Omental fat pad (tissue), 3 donors: ENCODE measurements at regions not wholly inside any gene's neighbourhood (a gene's known extent, or its start where the extent isn't known, plus 50 kb on each side); places are given as distances from the start of the nearest gene placed in this dataset.
"Not testable (repeated sequence)": the region's sequence is repeated elsewhere in the genome, so short reads cannot be mapped to it uniquely, and the experiment has no call there.

Source experiments
- ATAC-seq: fragments of 150-250 bp; one replicate; pipeline ENCODE4 v1.9.1; 2016; ENCODE audit warnings: mild to moderate bottlenecking, moderate library complexity; ENCODE audit not compliant: low FRiP score
- DNase-seq: peaks from one replicate; pipeline ENCODE4 v3.0.0-alpha.2; 2019; ENCODE audit warnings: low spot score
- TF ChIP-seq, protein P1 (sequence below), 3 donors: fragments of 450-650 bp; IDR thresholded peaks; one replicate each; pipeline ENCODE4 v1.5.1; 2016 to 2017; ENCODE audit warnings: antibody characterized with exemption in 3 of 3, mild to moderate bottlenecking in 3 of 3, moderate library complexity in 2 of 3

DNA sequence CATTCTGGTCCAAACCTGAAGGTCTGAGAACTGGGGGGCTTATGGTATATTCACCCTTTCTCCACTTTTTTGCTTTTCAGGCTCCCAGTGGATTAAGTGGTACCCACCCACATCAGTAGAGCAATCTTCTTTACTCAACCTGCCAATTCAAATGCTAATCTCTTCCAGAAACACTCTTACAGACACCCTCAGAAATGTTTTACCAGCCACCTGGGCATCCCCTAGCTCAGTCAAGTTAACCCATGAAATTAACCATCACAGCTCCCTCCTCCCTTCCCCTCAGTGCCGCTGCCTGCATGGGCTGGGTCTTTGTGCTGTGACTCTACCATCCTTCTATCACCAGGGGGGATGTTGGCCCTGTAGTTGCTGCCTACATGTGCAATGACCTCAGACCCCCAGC lies 398.7 kb downstream of the BUD13 start:
- TF ChIP-seq, protein P1, sequence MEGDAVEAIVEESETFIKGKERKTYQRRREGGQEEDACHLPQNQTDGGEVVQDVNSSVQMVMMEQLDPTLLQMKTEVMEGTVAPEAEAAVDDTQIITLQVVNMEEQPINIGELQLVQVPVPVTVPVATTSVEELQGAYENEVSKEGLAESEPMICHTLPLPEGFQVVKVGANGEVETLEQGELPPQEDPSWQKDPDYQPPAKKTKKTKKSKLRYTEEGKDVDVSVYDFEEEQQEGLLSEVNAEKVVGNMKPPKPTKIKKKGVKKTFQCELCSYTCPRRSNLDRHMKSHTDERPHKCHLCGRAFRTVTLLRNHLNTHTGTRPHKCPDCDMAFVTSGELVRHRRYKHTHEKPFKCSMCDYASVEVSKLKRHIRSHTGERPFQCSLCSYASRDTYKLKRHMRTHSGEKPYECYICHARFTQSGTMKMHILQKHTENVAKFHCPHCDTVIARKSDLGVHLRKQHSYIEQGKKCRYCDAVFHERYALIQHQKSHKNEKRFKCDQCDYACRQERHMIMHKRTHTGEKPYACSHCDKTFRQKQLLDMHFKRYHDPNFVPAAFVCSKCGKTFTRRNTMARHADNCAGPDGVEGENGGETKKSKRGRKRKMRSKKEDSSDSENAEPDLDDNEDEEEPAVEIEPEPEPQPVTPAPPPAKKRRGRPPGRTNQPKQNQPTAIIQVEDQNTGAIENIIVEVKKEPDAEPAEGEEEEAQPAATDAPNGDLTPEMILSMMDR (IDR thresholded peaks at IDR 0.05), result no peak
- ATAC-seq (no peak), DNase-seq (no peak)

DNA sequence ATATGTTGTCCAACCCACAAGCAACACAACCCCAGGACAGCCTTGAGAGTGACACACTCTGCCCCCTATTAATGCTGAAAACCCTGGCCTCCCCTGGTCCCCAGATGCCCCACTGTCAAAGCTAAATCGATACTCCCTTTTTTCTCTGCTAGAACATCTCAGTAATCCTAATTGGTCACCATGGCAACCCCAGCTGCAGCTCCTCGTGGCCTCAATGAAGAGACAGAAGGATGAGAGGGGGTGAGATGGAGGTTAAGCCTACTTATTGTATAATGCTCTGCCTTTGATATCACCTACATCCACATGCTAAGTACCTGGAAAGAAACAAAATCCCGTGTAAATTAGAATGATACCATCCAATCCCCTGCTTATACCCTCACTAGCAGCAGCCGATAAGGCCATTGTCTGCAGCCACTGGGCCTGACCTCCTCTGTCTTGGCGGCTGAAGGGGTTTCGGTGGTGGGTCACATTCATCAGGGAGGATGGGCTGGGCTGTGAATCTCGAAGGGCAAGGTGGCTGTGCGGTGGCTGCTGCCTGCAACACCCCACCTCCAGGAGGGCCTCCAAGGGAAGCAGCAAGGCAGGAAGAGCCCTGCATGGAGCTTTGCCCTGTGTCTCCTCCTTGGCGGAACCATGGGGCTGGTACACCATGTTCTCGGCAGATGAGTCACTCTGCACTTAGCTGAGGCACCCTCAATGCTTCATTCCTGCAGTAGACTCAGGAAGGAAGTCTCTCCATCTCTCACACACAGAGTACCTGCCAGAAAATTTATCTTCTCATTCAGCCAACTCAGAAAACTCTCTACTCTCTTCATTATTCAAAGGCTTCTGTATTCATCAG lies 399.5 kb downstream of the BUD13 start:
- no peak for DNase-seq
- TF ChIP-seq, protein P1 (IDR thresholded peaks at IDR 0.05), result no peak
- no peak for ATAC-seq

DNA sequence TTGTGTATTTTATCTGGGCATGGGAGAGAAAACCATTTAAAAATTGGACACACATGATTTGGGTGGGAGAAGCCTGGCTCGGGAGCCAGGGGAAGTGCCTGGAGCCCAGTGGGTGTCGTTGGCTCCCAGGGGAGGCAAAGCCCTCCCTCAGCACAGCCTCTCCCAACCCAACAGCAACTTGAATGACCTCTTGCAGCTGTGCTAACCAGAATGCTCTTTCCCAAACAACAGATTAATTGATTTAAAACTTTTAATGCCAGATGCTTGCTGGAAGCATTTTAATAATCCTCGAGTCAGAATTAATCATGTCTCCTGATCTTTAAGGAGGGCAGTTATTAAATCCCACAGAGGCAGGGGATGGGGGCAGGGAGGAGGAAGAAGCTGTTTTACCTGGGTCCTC lies 401.6 kb downstream of the BUD13 start:
- ATAC-seq, result no peak
- DNase-seq, result no peak
- TF ChIP-seq, protein P1 (IDR thresholded peaks at IDR 0.05), result no peak

DNA sequence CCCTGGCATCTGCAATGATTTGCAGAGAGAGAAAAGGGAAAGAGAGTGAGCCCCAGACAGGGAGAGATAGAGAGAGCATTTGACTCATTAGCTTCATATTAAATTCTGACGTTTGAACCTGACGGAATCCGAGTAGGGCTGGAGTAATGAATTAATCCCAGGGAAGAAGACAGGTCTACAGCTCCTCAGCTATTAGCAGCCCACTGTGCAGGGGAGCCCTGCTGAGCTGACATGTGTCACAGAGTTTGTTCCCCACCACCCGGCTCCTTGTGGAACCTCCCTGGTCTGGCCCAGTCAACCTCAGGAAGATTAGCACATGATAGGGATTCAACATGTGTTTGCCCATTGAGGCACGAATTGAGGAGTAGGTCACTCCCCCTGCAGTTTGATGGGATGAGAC lies 404.0 kb downstream of the BUD13 start:
- no peak for ATAC-seq
- no peak for DNase-seq
- TF ChIP-seq, protein P1 (IDR thresholded peaks at IDR 0.05), result no peak

DNA sequence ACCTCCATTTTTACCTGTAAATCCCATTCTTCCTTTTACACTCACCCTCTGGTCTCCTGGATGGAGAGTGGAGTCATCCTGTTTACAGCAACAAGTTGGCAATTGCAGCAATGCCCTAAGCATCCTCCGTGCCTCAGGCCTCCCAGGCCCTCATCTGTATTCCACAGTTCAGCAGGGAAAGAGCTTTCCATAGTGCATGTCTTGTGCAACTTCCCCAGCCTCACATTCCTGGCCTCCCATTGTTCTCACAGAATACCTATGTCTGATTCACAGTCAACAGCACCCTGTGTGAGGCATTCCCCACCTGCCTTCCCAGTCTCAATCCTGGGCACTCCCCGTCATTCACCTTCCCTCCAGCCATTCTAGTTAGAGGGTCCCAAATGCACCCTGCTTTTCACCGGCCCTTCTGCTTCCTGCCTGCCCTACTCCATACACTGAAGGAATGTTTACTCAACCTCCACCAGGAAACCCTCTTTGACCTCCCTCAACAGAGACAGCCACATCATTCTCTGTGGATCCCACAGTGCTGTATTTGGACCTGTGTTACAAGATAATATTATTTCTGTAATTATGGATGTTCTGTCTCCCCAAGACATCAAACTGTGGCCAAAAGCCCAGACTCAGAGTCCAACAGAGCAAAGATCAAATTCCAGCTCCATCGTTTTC lies 405.7 kb downstream of the BUD13 start:
- no peak for DNase-seq
- ATAC-seq, result no peak
- TF ChIP-seq, protein P1 (IDR thresholded peaks at IDR 0.05), result no peak

DNA sequence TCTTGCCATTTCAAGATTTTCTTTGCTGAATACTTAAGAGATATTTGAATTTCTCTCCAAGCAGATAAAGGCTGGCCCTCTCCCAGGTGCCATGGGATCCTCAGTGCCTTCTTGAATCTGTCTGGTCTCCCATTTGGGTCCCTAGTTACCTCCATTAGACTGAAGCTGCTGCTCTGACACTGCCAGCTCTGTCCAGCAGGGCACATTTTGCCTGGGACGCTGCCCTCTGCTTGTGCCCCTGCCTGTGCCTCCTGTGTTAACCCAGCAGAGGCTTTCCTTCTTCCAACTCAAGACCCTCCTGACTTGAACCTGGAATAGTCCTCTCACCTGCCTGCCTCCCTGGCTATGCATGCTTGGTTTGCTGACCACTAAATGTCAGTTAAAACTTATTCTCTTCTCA lies 406.3 kb downstream of the BUD13 start:
- TF ChIP-seq, protein P1 (IDR thresholded peaks at IDR 0.05), result no peak
- ATAC-seq (no peak), DNase-seq (no peak)

DNA sequence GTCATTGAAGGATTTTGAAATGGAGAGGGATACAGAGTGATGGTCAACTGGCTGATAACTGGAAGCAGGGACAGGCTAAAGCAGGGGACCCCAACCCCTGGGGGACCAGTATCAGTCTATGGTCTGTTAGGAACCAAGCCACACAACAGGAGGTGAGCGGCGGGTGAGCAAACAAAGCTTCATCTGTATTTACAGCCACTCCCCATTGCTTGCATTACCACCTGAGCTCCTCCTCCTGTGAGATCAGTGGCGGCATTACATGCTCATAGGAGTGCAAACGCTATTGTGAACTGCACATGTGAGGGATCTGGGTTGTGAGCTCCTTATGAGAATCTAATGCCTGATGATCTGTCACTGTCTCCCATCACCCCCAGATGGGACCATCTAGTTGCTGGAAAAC lies 407.9 kb downstream of the BUD13 start:
- not testable (repeated sequence) for DNase-seq, ATAC-seq
